KOPT-K1 (cell line): ENCODE measurements at regions not wholly inside any gene's neighbourhood (a gene's known extent, or its start where the extent isn't known, plus 50 kb on each side); places are given as distances from the start of the nearest gene placed in this dataset.
"Not testable (repeated sequence)": the region's sequence is repeated elsewhere in the genome, so short reads cannot be mapped to it uniquely, and the experiment has no call there.

ENCODE experiments used
- H3K27ac ChIP-seq: fragments of 200-600 bp; sonication (generic); 2 replicates; pipeline ENCODE4 v1.5.1; 2016; ENCODE audit warnings: antibody characterized with exemption, mild to moderate bottlenecking, low read depth, low read length; ENCODE audit not compliant: poor library complexity, severe bottlenecking
- H3K36me3 ChIP-seq: fragments of 200-600 bp; sonication (generic); 2 replicates; pipeline ENCODE4 v1.5.1; 2017; ENCODE audit warnings: antibody characterized with exemption, mild to moderate bottlenecking, low read length, moderate library complexity; ENCODE audit not compliant: insufficient read depth
- H3K9me3 ChIP-seq: fragments of 200-600 bp; sonication (generic); 2 replicates; pipeline ENCODE4 v1.5.1; 2017; ENCODE audit warnings: antibody characterized with exemption, low read length, mild to moderate bottlenecking; ENCODE audit not compliant: insufficient read depth, poor library complexity, severe bottlenecking

DNA sequence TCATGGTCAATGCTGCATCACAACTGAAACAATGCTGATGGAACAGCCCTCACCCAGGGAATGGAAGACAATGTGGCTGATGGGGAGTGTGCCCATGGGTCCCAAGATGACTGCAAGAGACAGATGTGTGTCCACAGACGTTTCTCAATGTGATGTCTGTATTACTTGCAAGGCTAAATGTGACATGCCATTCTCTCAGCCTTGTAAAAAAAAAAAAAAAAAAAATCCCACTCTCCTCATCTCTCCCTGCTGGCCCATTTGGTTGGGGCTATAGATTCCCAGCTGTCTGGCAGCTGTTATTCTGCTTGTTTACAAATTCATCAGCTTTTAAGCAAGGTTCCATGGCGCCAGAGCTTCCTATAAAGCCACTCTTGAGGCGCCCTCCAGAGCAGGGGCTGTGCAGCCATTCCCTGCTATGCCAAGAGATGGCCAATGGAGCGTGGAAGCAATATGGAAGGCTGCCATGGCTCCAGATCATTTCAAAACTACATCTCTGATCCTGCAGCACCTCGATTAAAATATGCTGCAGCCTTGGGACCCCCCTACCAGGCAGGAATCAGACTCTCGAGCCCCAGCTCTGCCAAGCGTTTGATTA is 294.8 kb downstream of the FOXO1 start:
- Histone ChIP-seq H3K9me3 (no peaks in the 10 kb centered on the region), H3K27ac (no peak overlapping the region)

DNA sequence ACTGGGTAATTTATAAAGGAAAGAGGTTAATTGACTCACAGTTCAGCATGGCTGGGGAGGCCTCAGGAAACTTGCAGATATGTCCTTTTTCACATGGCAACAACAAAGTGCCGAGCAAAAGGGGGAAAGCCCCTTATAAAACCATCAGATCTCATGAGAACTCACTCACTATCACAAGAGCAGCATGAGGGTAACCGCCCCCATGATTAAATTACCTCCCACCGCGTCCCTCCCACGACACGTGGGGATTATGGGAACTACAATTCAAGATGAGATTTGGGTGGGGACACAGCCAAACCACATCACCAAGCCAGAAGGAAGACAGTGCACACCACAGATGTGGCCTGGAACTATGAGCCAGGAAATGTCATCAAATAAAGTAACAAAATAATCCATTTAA is 292.8 kb downstream of the FOXO1 start:
- H3K36me3 ChIP-seq, H3K9me3 ChIP-seq, H3K27ac ChIP-seq: not testable (repeated sequence)

More for the DNA sequence above, 294.8 kb downstream of the FOXO1 start:
- no peaks in the 10 kb centered on the region for H3K36me3 ChIP-seq

DNA sequence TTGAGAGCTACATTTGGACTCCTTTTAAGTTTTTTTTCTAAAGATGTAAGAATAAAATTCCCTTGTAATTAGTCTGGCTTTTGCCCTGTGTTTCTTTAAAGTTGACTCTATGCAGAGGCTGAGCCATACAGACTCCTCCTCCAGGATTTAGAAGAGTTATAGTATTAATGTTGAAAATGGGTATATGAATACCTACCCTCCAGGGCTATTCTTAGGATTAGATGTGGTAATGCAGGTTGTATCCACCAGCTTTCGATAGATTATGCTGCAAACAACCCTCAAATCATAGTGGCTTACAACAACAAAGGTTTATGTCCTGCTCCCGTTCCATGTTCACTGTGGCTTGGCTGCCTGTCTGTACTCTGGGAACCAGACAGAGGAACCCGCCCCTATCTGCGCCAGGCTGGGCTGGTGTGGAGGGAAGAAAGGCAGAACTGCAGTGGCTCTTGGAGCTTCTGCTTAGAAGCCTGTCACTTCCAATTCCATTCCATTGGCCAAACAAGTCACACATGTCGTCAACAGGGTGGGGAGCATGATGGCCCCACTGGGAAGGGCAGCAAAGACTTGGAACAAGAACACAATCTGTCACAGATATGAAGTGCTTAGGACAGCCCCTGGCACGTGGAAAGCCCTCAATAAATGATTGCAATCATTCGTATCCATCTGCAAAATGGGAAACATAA is 290.8 kb downstream of the FOXO1 start:
- Histone ChIP-seq H3K9me3 (no peaks in the 10 kb centered on the region), H3K27ac (no peak overlapping the region), H3K36me3 (no peaks in the 10 kb centered on the region)

DNA sequence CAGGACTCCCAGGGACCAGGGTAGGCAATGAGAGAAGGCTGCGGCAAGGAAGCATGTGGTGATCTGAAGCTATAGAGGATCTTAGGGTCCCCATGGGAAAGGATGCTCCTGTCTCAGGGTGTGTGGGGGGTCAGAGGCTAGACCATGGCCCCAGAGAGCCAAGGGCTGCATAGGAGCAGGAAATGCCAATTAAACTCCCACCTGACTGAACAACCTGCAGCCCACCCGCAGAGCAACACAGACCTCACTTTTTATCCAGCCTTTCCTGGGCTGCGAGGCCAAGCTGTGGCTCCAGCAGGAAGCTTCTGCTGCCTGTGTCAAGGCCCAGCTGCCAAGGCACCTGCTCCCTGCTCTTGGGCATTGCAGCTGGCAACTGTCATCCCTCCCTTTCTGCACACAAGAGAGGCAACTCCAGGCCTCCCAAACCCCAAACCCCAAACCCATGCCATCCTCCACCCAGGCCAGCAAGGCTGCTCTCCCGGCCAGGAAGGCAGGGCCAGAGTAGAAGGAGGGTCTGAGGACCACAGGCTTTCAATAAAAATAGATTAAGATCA is 290.1 kb downstream of the FOXO1 start:
- Histone ChIP-seq H3K27ac (no peak overlapping the region), H3K36me3 (no peaks in the 10 kb centered on the region), H3K9me3 (no peaks in the 10 kb centered on the region)

DNA sequence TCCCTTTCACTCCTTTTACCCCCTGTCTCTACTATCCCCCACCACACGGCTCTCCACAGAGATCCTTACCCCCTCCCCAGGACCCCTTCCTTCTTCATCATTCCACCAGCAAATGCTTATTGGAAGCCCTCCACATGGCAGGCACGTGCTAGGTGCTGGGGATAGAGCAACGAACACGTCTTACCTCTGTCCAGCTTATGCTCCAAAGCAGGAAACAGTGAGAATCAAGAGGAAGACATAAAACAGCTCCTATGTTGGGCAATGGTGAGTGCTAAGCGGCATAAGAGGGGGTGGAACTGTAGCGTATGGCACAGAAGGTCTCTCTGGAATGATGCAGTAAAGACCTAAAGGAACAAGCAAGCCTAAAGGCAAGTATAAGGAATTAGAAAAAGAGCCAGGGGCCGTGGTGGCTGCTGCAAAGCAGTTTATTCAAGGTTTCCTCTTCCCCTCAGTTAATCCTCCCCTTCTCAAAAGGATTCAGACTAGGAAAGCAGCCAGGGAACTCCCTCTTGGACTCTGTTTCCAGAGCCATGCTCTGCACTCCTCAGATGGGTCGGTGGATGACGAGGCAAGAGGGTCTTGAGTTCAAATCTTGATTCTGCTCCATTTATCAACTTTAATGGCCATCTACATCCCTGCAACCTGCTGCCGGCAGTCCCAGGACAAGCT is 289.4 kb downstream of the FOXO1 start:
- Histone ChIP-seq H3K36me3 (no peaks in the 10 kb centered on the region), H3K27ac (no peak overlapping the region), H3K9me3 (no peaks in the 10 kb centered on the region)

DNA sequence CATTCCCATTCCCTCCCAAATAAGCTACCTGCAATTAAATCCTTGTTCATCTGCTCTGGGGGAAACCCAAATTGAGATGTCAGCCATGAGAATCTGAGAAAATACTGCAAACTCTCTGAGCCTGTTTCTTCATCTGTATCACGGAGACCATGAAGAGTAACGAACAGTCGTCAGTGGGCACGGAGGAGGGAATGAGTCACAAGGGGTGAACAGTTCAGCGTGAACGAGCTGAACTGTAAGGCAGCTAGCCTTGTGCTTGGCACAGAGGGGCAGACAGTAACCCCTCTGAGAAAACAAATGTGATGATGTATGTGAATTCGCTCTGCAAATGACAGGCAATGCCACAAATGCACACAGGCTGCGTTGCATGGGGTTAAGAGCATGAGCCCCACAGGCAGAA is 288.7 kb downstream of the FOXO1 start:
- Histone ChIP-seq H3K9me3 (no peaks in the 10 kb centered on the region), H3K36me3 (no peaks in the 10 kb centered on the region), H3K27ac (no peak overlapping the region)

DNA sequence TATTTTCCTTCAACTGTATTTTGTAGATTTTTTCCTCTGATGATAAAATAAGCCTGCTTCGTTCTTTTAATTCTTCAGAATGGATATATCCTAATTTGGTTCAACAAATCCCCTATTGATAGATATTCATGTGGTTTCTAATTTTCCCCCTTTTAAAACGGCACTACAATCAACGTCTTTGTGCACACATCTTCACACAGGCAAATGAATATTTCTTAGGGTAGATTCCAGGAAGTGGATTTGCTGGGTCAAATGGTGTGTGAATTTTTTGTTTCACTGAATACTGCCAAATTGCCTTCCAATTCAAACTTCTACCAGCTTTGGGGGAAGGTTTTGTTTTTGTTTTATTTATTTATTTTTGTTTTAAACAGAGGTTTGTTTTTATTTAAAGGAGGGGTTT is 287.2 kb downstream of the FOXO1 start:
- H3K9me3 ChIP-seq = no peaks in the 10 kb centered on the region
- no peaks in the 10 kb centered on the region for H3K36me3 ChIP-seq
- H3K27ac ChIP-seq = no peak overlapping the region

- H3K36me3 ChIP-seq = no peaks in the 10 kb centered on the region
- H3K27ac ChIP-seq = no peak overlapping the region
- no peaks in the 10 kb centered on the region for H3K9me3 ChIP-seq
Observed at GRCh38 chr13:40379794-40380578, 286.5 kb downstream of the FOXO1 start.

GRCh38 chr13:40381935-40382764 is 284.3 kb downstream of the FOXO1 start:
- H3K9me3 ChIP-seq = no peaks in the 10 kb centered on the region
- no peaks in the 10 kb centered on the region for H3K36me3 ChIP-seq
- no peak overlapping the region for H3K27ac ChIP-seq

- H3K9me3 ChIP-seq = no peaks in the 10 kb centered on the region
- H3K27ac ChIP-seq = no peak overlapping the region
- no peaks in the 10 kb centered on the region for H3K36me3 ChIP-seq
Observed at GRCh38 chr13:40383132-40383531, 283.3 kb downstream of the FOXO1 start.

- H3K27ac ChIP-seq = no peak overlapping the region
- no peaks in the 10 kb centered on the region for H3K36me3 ChIP-seq
- no peaks in the 10 kb centered on the region for H3K9me3 ChIP-seq
Observed at GRCh38 chr13:40383885-40384284, 282.6 kb downstream of the FOXO1 start.

DNA sequence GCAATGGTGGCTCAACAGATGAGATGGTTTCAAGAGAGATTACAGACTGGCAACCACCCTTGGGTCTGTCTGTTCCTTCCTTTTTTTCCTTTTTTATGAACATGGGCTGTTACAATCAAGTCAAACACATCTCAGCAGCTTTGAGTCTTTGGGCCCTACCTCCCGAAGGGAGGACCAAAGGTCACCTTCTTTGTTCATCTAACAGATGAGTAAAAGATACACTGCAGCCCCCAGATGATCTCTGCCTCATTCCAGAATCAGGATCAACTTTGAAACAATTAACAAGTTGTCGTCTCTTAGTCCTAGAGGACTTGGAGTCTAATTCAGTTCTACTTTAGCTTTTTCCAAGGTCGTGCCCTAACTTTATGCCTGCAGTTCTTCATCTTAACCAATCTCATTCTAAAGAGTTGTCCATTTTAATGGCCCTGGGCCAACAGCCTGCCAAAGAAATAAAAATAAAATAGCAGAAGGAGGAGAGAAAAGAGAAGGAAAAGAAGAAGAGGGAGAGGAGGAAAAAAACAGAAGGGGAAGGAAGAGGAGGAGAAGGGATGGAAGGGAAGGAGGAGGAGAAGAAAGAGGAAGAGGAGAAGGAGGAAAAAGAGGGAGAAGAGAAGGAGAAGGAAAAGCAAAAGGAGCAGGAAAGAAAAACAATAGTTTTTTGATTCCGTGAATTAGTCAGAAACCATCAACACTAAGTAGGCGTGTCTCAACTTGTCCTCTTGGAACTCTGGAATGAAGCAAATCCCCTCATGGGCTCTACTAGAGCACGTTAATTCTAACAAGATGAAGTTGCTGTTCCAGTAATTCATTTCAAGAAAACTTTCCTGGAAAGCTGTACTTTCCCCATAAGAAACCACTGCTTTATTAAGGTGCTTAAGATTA is 281.2 kb downstream of the FOXO1 start:
- no peak overlapping the region for H3K27ac ChIP-seq
- no peaks in the 10 kb centered on the region for H3K36me3 ChIP-seq
- H3K9me3 ChIP-seq = no peaks in the 10 kb centered on the region

GRCh38 chr13:40385858-40386180 is 280.6 kb downstream of the FOXO1 start:
- H3K36me3 ChIP-seq = no peaks in the 10 kb centered on the region
- H3K27ac ChIP-seq = no peak overlapping the region
- H3K9me3 ChIP-seq = no peaks in the 10 kb centered on the region

GRCh38 chr13:40386586-40386985 is 279.9 kb downstream of the FOXO1 start:
- no peaks in the 10 kb centered on the region for H3K36me3 ChIP-seq
- no peak overlapping the region for H3K27ac ChIP-seq
- no peaks in the 10 kb centered on the region for H3K9me3 ChIP-seq
